CD8-positive, alpha-beta memory T cell (primary cell): ENCODE measurements at regions not wholly inside any gene's neighbourhood (a gene's known extent, or its start where the extent isn't known, plus 50 kb on each side); places are given as distances from the start of the nearest gene placed in this dataset.

Experiments used
- CTCF ChIA-PET: fragments of 350-600 bp; sonication (Branson Sonifier 250); formaldehyde crosslinking; loops from one replicate; lab custom pipeline; 2021; ENCODE audit warnings: antibody characterized with exemption; lab: Charles Lee
- POLR2A ChIA-PET: fragments of 350-600 bp; sonication (Branson Sonifier 250); formaldehyde crosslinking; loops from one replicate; lab custom pipeline; 2021; ENCODE audit warnings: antibody characterized with exemption; lab: Charles Lee
- DNase-seq, 5 donors: peaks; one replicate each; pipeline versions ENCODE4 v3.0.0 to v3.0.0-alpha.2; 2020 to 2022; ENCODE audit warnings: mixed read lengths in 1 of 5
- H3K27ac ChIP-seq: one replicate; pipeline ENCODE4 v1.7.0; 2013; ENCODE audit warnings: low read depth, mild to moderate bottlenecking, low read length, moderate library complexity
- H3K27me3 ChIP-seq: 2 replicates; pipeline ENCODE4 v1.7.0; 2013; ENCODE audit warnings: low read length, mild to moderate bottlenecking; ENCODE audit not compliant: insufficient read depth, poor library complexity, severe bottlenecking
- H3K36me3 ChIP-seq: 2 replicates; pipeline ENCODE4 v1.7.0; 2013; ENCODE audit warnings: mild to moderate bottlenecking, low read length, moderate library complexity; ENCODE audit not compliant: insufficient read depth
- H3K4me1 ChIP-seq: 2 replicates; pipeline ENCODE4 v1.7.0; 2013; ENCODE audit warnings: mild to moderate bottlenecking, low read length, moderate library complexity; ENCODE audit not compliant: insufficient read depth
- H3K4me3 ChIP-seq: 2 replicates; pipeline ENCODE4 v1.7.0; 2013; ENCODE audit warnings: mild to moderate bottlenecking, low read length
- H3K9me3 ChIP-seq: 2 replicates; pipeline ENCODE4 v1.7.0; 2013; ENCODE audit warnings: mild to moderate bottlenecking, low read length
- H3K27ac Mint-ChIP-seq, 8 donors: one replicate each; pipeline ENCODE4 v1.8.0; 2020 to 2021; ENCODE audit warnings: mixed read lengths in 8 of 8, mild to moderate bottlenecking in 6 of 8, inconsistent platforms in 3 of 8, moderate library complexity in 3 of 8
- H3K27me3 Mint-ChIP-seq, 2 donors: one replicate each; pipeline ENCODE4 v1.8.0; 2020 to 2021; ENCODE audit warnings: mixed read lengths in 2 of 2, mild to moderate bottlenecking in 1 of 2, moderate library complexity in 1 of 2
- H3K36me3 Mint-ChIP-seq, 3 donors: one replicate each; pipeline ENCODE4 v1.8.0; 2020 to 2021; ENCODE audit warnings: mixed read lengths in 3 of 3, inconsistent platforms in 1 of 3, mild to moderate bottlenecking in 1 of 3
- H3K4me1 Mint-ChIP-seq, 3 donors: one replicate each; pipeline ENCODE4 v1.8.0; 2020 to 2021; ENCODE audit warnings: mixed read lengths in 3 of 3, inconsistent platforms in 1 of 3, mild to moderate bottlenecking in 1 of 3
- H3K4me3 Mint-ChIP-seq, 7 donors: one replicate each; pipeline ENCODE4 v1.8.0; 2020 to 2021; ENCODE audit warnings: mixed read lengths in 7 of 7, mild to moderate bottlenecking in 6 of 7, moderate library complexity in 4 of 7, inconsistent platforms in 2 of 7
- H3K9me3 Mint-ChIP-seq, 5 donors: one replicate each; pipeline ENCODE4 v1.8.0; 2020 to 2022; ENCODE audit warnings: mixed read lengths in 5 of 5, mild to moderate bottlenecking in 3 of 5, moderate library complexity in 2 of 5, inconsistent platforms in 1 of 5

- no peaks in the 10 kb centered on the region for H3K9me3 ChIP-seq
- no peaks in the 10 kb centered on the region for H3K36me3 Mint-ChIP-seq
- H3K36me3 ChIP-seq, result no peaks in the 10 kb centered on the region
- no peaks in the 10 kb centered on the region for H3K4me1 ChIP-seq
- DNase-seq, result no peak
- peaks cover 4 to 5% (median 4%) of the 10 kb centered on the region in 3 donors for H3K4me1 Mint-ChIP-seq
- H3K27me3 Mint-ChIP-seq, result peaks cover 11 to 47% of the 10 kb centered on the region in 2 donors
- H3K4me3 Mint-ChIP-seq, result peak overlapping the region in 4 of 7 donors; percentile 51 to 63 (median 56)
- no peaks in the 10 kb centered on the region for H3K9me3 Mint-ChIP-seq
- ChIA-PET CTCF (no interaction called here), POLR2A (no interaction called here)
- H3K27ac ChIP-seq, result no peak overlapping the region
- no peaks in the 10 kb centered on the region for H3K27me3 ChIP-seq
- no peak overlapping the region for H3K27ac Mint-ChIP-seq
- no peak overlapping the region for H3K4me3 ChIP-seq
Observed at GRCh38 chr15:95326431-95327182, 1003.9 kb upstream of the NR2F2 start.

- CTCF ChIA-PET, result no interaction called here
- DNase-seq, result no peak
- Mint-ChIP-seq H3K4me1 (peaks cover 4 to 5% (median 4%) of the 10 kb centered on the region in 3 donors), H3K27me3 (peaks cover 11 to 45% of the 10 kb centered on the region in 2 donors), H3K9me3 (no peaks in the 10 kb centered on the region), H3K4me3 (peak overlapping the region in 2 of 7 donors; percentile 51 to 56), H3K27ac (no peak overlapping the region), H3K36me3 (no peaks in the 10 kb centered on the region)
- H3K36me3 ChIP-seq, result no peaks in the 10 kb centered on the region
- H3K9me3 ChIP-seq, result no peaks in the 10 kb centered on the region
- no peak overlapping the region for H3K4me3 ChIP-seq
- no peaks in the 10 kb centered on the region for H3K4me1 ChIP-seq
- no peaks in the 10 kb centered on the region for H3K27me3 ChIP-seq
- POLR2A ChIA-PET, result no interaction called here
- no peak overlapping the region for H3K27ac ChIP-seq
Observed at GRCh38 chr15:95327183-95327525, 1003.3 kb upstream of the NR2F2 start.

GRCh38 chr15:95327661-95328060 lies 1002.8 kb upstream of the NR2F2 start:
- Histone ChIP-seq H3K27ac (no peak overlapping the region), H3K4me1 (no peaks in the 10 kb centered on the region), H3K27me3 (no peaks in the 10 kb centered on the region), H3K9me3 (no peaks in the 10 kb centered on the region), H3K36me3 (no peaks in the 10 kb centered on the region), H3K4me3 (no peak overlapping the region)
- Mint-ChIP-seq H3K36me3 (no peaks in the 10 kb centered on the region), H3K4me3 (no peak overlapping the region), H3K27me3 (peaks cover 10 to 48% of the 10 kb centered on the region in 2 donors), H3K4me1 (peaks cover 4 to 5% (median 4%) of the 10 kb centered on the region in 3 donors), H3K9me3 (no peaks in the 10 kb centered on the region), H3K27ac (no peak overlapping the region)
- POLR2A ChIA-PET, result no interaction called here
- CTCF ChIA-PET, result no interaction called here
- no peak for DNase-seq

GRCh38 chr15:95328559-95328958 lies 1001.9 kb upstream of the NR2F2 start:
- H3K4me3 ChIP-seq, result no peak overlapping the region
- H3K9me3 Mint-ChIP-seq, result no peaks in the 10 kb centered on the region
- H3K27ac Mint-ChIP-seq, result no peak overlapping the region
- no peak overlapping the region for H3K4me3 Mint-ChIP-seq
- no peak overlapping the region for H3K27ac ChIP-seq
- peaks cover 4 to 5% (median 4%) of the 10 kb centered on the region in 3 donors for H3K4me1 Mint-ChIP-seq
- H3K27me3 Mint-ChIP-seq, result peaks cover 10 to 44% of the 10 kb centered on the region in 2 donors
- no peaks in the 10 kb centered on the region for H3K27me3 ChIP-seq
- no peak for DNase-seq
- no peaks in the 10 kb centered on the region for H3K36me3 Mint-ChIP-seq
- CTCF ChIA-PET, result no interaction called here
- H3K4me1 ChIP-seq, result no peaks in the 10 kb centered on the region
- no peaks in the 10 kb centered on the region for H3K36me3 ChIP-seq
- POLR2A ChIA-PET, result no interaction called here
- H3K9me3 ChIP-seq, result no peaks in the 10 kb centered on the region

- no peaks in the 10 kb centered on the region for H3K36me3 Mint-ChIP-seq
- H3K27ac Mint-ChIP-seq, result no peak overlapping the region
- Histone ChIP-seq H3K27ac (no peak overlapping the region), H3K27me3 (no peaks in the 10 kb centered on the region), H3K4me3 (no peak overlapping the region), H3K4me1 (no peaks in the 10 kb centered on the region), H3K9me3 (no peaks in the 10 kb centered on the region), H3K36me3 (no peaks in the 10 kb centered on the region)
- CTCF ChIA-PET, result no interaction called here
- H3K4me1 Mint-ChIP-seq, result peaks cover 4 to 5% (median 4%) of the 10 kb centered on the region in 3 donors
- H3K4me3 Mint-ChIP-seq, result no peak overlapping the region
- no peaks in the 10 kb centered on the region for H3K9me3 Mint-ChIP-seq
- POLR2A ChIA-PET, result no interaction called here
- H3K27me3 Mint-ChIP-seq, result peaks cover 7 to 39% of the 10 kb centered on the region in 2 donors
- DNase-seq, result no peak
Observed at GRCh38 chr15:95329362-95329761, 1001.1 kb upstream of the NR2F2 start.

GRCh38 chr15:95341686-95342085 lies 988.8 kb upstream of the NR2F2 start:
- no peak for DNase-seq
- H3K27ac ChIP-seq, result no peak overlapping the region
- Mint-ChIP-seq H3K4me1 (no peaks in the 10 kb centered on the region), H3K27ac (no peak overlapping the region), H3K4me3 (no peak overlapping the region), H3K36me3 (no peaks in the 10 kb centered on the region), H3K9me3 (no peaks in the 10 kb centered on the region), H3K27me3 (peaks cover 0 to 17% of the 10 kb centered on the region in 2 donors)
- CTCF ChIA-PET, result no interaction called here
- POLR2A ChIA-PET, result no interaction called here
- no peaks in the 10 kb centered on the region for H3K9me3 ChIP-seq
- no peaks in the 10 kb centered on the region for H3K27me3 ChIP-seq
- H3K36me3 ChIP-seq, result no peaks in the 10 kb centered on the region
- H3K4me3 ChIP-seq, result no peak overlapping the region
- H3K4me1 ChIP-seq, result no peaks in the 10 kb centered on the region

GRCh38 chr15:95345867-95346266 lies 984.6 kb upstream of the NR2F2 start:
- Histone ChIP-seq H3K36me3 (no peaks in the 10 kb centered on the region), H3K27ac (no peak overlapping the region), H3K27me3 (no peaks in the 10 kb centered on the region), H3K9me3 (no peaks in the 10 kb centered on the region), H3K4me3 (no peak overlapping the region), H3K4me1 (no peaks in the 10 kb centered on the region)
- Mint-ChIP-seq H3K27me3 (peaks cover 1 to 10% of the 10 kb centered on the region in 2 donors), H3K36me3 (no peaks in the 10 kb centered on the region), H3K9me3 (no peaks in the 10 kb centered on the region), H3K27ac (no peak overlapping the region), H3K4me3 (no peak overlapping the region), H3K4me1 (no peaks in the 10 kb centered on the region)
- no peak for DNase-seq
- CTCF ChIA-PET, result no interaction called here
- POLR2A ChIA-PET, result no interaction called here

- Mint-ChIP-seq H3K36me3 (no peaks in the 10 kb centered on the region), H3K27ac (no peak overlapping the region), H3K9me3 (no peaks in the 10 kb centered on the region), H3K4me3 (no peak overlapping the region), H3K27me3 (peaks cover 2 to 5% of the 10 kb centered on the region in 2 donors), H3K4me1 (no peaks in the 10 kb centered on the region)
- H3K36me3 ChIP-seq, result no peaks in the 10 kb centered on the region
- no peaks in the 10 kb centered on the region for H3K27me3 ChIP-seq
- ChIA-PET CTCF (no interaction called here), POLR2A (no interaction called here)
- H3K27ac ChIP-seq, result no peak overlapping the region
- no peak overlapping the region for H3K4me3 ChIP-seq
- no peak for DNase-seq
- no peaks in the 10 kb centered on the region for H3K9me3 ChIP-seq
- H3K4me1 ChIP-seq, result no peaks in the 10 kb centered on the region
Observed at GRCh38 chr15:95346721-95347475, 983.6 kb upstream of the NR2F2 start.
